T47D (cell line): ENCODE measurements at regions not wholly inside any gene's neighbourhood (a gene's known extent, or its start where the extent isn't known, plus 50 kb on each side); places are given as distances from the start of the nearest gene placed in this dataset.

Source experiments
- DNase-seq, 2 experiments: peaks; one replicate each; pipeline versions ENCODE4 v3.0.0 to v3.0.0-alpha.2; 2011 to 2012; ENCODE audit warnings: low read depth in 1 of 2, low spot score in 1 of 2
- JUND ChIP-seq: IDR thresholded peaks from 2 replicates; pipeline ENCODE4 v1.6.1; 2012; ENCODE audit warnings: low read depth
- in situ Hi-C: cut with HindIII; loops from 2 replicates; pipeline ENCODE4 v1.10.0; 2016; ENCODE audit warnings: low sequenced_read_pairs, low pct_unique_long_range_greater_than_20kb

- in situ Hi-C loops = no loop called here
- DNase-seq = no peak
- no peak for TF ChIP-seq JUND
Observed at GRCh38 chr10:10096898-10097297, 920.8 kb upstream of the CELF2 start.

- in situ Hi-C loops = no loop called here
- no peak for TF ChIP-seq JUND
- DNase-seq = no peak
Observed at GRCh38 chr10:10101106-10101505, 916.6 kb upstream of the CELF2 start.

- in situ Hi-C loops = no loop called here
- no peak for DNase-seq
- no peak for TF ChIP-seq JUND
Observed at GRCh38 chr10:10110844-10111490, 906.7 kb upstream of the CELF2 start.

GRCh38 chr10:10118131-10118530 is 899.5 kb upstream of the CELF2 start:
- in situ Hi-C loops = no loop called here
- TF ChIP-seq JUND = no peak

GRCh38 chr10:10120671-10121070 is 897.0 kb upstream of the CELF2 start:
- no peak for TF ChIP-seq JUND
- in situ Hi-C loops = no loop called here

More at GRCh38 chr10:10118131-10118530, 899.5 kb upstream of the CELF2 start:
- DNase-seq = no peak

GRCh38 chr10:10125676-10126075 is 892.0 kb upstream of the CELF2 start:
- TF ChIP-seq JUND = no peak
- in situ Hi-C loops = no loop called here
- DNase-seq = no peak

More at GRCh38 chr10:10120671-10121070, 897.0 kb upstream of the CELF2 start:
- DNase-seq = no peak

- TF ChIP-seq JUND = no peak
Observed at GRCh38 chr10:10126218-10126617, 891.5 kb upstream of the CELF2 start.

GRCh38 chr10:10128387-10128786 is 889.3 kb upstream of the CELF2 start:
- no peak for TF ChIP-seq JUND
- in situ Hi-C loops = no loop called here
- no peak for DNase-seq

More at GRCh38 chr10:10126218-10126617, 891.5 kb upstream of the CELF2 start:
- in situ Hi-C loops = no loop called here
- DNase-seq = no peak

- in situ Hi-C loops = no loop called here
- TF ChIP-seq JUND = no peak
- no peak for DNase-seq
Observed at GRCh38 chr10:10130686-10131085, 887.0 kb upstream of the CELF2 start.

- in situ Hi-C loops = no loop called here
- no peak for DNase-seq
- TF ChIP-seq JUND = no peak
Observed at GRCh38 chr10:10132009-10132408, 885.7 kb upstream of the CELF2 start.

GRCh38 chr10:10133281-10133680 is 884.4 kb upstream of the CELF2 start:
- no peak for DNase-seq
- in situ Hi-C loops = no loop called here
- no peak for TF ChIP-seq JUND

- in situ Hi-C loops = no loop called here
- no peak for DNase-seq
- no peak for TF ChIP-seq JUND
Observed at GRCh38 chr10:10138685-10139084, 879.0 kb upstream of the CELF2 start.

- TF ChIP-seq JUND = no peak
- no peak for DNase-seq
- in situ Hi-C loops = no loop called here
Observed at GRCh38 chr10:10141782-10142382, 875.8 kb upstream of the CELF2 start.

- TF ChIP-seq JUND = no peak
- in situ Hi-C loops = no loop called here
- no peak for DNase-seq
Observed at GRCh38 chr10:10146604-10147003, 871.1 kb upstream of the CELF2 start.
